NK-92 treated with Interleukin-12 subunit alpha and Interleukin-12 subunit beta, amount 100 ng/mL, for 24 hours (cell line): ENCODE measurements at regions not wholly inside any gene's neighbourhood (a gene's known extent, or its start where the extent isn't known, plus 50 kb on each side); places are given as distances from the start of the nearest gene placed in this dataset.
"Not testable (repeated sequence)": the region's sequence is repeated elsewhere in the genome, so short reads cannot be mapped to it uniquely, and the experiment has no call there.

Experiments
- DNase-seq: peaks from one replicate; lab custom pipeline; 2025; lab: John Stamatoyannopoulos, UW

GRCh38 chrX:38940547-38940946 lies 139.3 kb downstream of the MID1IP1 start:
- no peak for DNase-seq

GRCh38 chrX:38941675-38942074 lies 140.4 kb downstream of the MID1IP1 start:
- DNase-seq, result no peak

GRCh38 chrX:38943120-38943519 lies 141.9 kb downstream of the MID1IP1 start:
- DNase-seq, result no peak

GRCh38 chrX:38948046-38948445 lies 146.8 kb downstream of the MID1IP1 start:
- no peak for DNase-seq

DNA sequence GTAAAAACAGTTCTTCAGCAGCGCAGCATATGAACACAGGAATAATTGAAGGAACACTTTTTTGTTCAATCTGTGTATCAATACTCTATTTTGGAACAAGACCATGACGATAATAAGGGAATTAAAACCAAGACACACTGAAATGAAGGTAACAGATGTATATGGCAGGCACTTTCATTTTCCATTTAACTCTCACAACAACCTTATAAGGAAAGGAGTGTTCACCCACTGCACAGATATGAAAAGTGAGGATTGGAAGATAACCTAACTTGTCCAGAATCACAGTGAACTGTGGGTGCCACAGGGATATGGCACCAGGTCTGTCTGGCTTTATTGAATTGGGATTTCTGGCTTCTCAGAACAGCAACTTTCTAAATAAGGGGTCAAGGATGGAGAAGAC lies 153.3 kb downstream of the MID1IP1 start:
- no peak for DNase-seq

GRCh38 chrX:38959736-38960135 lies 158.5 kb downstream of the MID1IP1 start:
- DNase-seq, result no peak

DNA sequence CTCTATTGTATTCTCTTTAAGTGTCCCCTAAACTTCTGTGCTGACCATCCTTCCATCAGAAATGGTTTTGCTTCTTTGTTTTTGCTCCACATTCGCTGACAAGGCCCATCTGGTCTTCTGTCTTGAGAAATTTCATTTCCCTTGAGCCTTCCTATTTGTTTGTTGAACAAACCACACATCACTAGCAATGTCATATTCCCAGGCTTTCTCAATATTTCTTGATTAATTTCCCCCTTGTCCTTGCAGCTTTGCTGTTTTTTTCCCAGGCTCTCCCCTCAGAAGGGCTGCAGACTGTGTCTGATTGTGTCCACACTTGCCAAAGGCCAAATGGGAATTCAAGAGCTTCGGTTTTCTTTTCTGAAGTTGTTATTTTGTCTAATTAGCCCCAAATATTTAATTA lies 158.9 kb downstream of the MID1IP1 start:
- DNase-seq, result no peak

DNA sequence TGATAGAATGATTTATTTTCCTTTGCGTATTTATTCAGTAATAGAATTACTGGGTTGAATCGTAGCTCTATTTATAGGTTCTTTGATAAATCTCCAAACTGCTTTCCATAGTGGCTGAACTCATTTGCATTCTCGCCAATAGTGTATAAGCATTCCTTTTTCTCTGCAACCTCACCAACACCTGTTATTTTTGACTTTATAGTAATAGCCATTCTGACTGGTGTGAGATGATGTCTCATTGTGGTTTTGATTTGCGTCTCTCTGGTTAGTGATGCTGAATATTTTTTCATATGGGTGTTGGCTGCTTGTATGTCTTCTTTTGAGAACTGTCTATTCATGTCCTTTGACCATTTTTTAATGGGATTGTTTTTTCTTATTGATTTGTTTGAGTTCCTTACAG lies 160.7 kb downstream of the MID1IP1 start:
- no peak for DNase-seq

GRCh38 chrX:38963244-38963643 lies 162.0 kb downstream of the MID1IP1 start:
- not testable (repeated sequence) for DNase-seq

DNA sequence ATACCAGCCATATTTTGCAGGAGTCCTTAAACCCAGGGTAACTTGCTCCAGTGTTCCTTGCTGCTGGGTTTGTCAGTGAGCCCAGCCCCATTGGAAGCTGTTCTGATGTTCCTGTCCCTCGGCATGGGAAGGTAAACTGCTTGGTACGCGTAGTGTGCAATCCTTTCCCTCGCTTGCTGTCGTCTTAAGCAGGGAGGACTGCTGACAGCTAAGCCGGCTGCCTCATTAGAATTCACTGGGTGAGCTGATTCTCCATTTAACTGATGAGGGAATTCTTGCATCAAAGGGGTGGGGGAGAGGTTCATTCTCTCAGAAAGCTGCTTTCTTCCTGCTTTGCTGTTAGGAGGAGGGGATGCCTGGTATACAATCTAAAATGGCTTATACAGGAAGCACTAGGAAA lies 164.6 kb downstream of the MID1IP1 start:
- no peak for DNase-seq

DNA sequence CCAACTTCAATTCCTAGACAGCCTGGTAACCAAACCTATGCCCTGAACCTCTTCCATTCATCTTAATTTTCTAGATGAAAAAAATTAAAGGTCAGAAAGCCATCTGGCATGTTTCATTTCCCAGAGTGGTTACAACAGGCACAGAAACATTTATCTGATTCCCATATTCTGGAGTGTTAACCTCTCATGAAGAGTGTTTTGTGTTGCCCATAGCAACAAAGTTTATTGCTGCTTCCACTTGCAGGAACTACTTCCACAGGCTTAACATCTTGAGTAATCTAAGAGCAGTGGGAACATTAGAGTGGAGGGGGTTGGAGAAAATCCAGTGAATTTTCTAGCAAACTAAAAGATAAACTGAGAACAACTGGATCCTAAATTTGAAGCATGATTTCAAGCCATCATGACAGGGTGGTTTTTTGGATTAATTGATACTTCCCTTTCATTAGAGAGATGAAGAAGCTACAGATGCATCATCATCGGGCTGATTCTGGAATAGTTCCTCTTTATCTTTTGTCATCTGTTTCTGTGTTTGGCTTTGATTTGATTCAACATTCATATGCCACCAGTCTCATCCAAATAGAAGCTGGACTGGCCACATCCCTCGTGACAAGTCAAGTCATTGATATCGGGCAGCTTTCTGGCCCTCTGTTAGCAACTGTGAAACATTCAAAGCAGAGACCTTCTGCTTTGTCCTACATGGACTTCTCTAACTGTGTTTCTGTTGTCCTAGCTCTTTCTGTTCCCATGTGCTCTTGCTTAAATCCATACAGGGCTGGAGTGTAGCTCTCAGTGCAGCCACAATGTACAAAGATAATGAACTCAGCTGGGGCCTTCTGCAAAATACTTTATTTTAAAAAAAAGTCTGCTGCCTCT lies 167.3 kb downstream of the MID1IP1 start:
- no peak for DNase-seq

- DNase-seq, result no peak
Measured at GRCh38 chrX:38970074-38970473, 168.8 kb downstream of the MID1IP1 start.

GRCh38 chrX:38970845-38971244 lies 169.6 kb downstream of the MID1IP1 start:
- no peak for DNase-seq

- no peak for DNase-seq
Measured at GRCh38 chrX:38973322-38973721, 172.1 kb downstream of the MID1IP1 start.

- no peak for DNase-seq
Measured at GRCh38 chrX:38974542-38974941, 173.3 kb downstream of the MID1IP1 start.

GRCh38 chrX:38975368-38975942 lies 174.2 kb downstream of the MID1IP1 start:
- DNase-seq, result no peak

- no peak for DNase-seq
Measured at GRCh38 chrX:38982370-38982769, 181.1 kb downstream of the MID1IP1 start.

DNA sequence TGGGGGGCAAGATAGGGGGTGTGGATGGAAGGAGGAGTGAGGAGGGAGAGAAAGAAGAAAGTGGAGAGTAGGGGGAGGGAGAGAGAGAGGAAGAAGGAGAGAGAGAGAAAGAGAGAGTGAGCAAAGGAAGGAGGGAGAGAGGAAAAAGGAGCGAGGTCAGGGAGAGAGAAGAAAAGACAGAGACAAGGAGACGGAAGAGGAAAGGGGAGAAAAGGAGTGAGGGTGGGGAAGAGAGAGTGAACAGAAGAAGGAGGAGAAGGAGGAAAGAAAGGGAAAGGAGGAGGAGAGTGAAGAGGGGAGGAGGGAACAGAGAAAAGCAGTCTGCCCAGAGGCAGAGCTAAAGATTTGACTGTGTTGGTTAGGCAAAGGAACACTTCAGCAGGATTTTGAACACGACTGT lies 181.6 kb downstream of the MID1IP1 start:
- DNase-seq, result no peak

- DNase-seq, result no peak
Measured at GRCh38 chrX:38985375-38985774, 184.1 kb downstream of the MID1IP1 start.

- no peak for DNase-seq
Measured at GRCh38 chrX:38985945-38986344, 184.7 kb downstream of the MID1IP1 start.

- DNase-seq, result no peak
Measured at GRCh38 chrX:38986586-38986985, 185.3 kb downstream of the MID1IP1 start.

DNA sequence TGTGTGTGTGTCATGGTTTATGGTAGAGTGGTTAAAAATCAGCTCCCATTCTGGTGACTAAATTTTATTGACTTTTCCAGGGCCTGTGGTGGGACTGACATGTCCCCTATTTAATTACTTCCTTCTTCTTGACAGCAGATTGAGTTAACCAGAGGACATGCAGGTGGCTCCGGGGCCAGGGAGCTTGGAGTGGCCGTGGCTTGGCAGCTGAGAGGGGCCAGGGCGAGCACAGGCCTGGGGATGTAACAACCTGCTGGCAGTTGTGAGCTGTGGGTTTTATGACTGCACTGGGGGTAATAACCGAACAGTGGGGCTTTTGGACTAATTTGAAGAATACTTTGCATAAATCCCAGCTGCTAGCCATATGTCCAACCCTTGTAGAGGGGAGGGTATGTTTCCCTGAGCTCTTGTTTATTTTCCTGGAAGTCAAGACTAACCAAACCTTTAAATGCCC lies 186.0 kb downstream of the MID1IP1 start:
- no peak for DNase-seq

- no peak for DNase-seq
Measured at GRCh38 chrX:38988301-38988700, 187.0 kb downstream of the MID1IP1 start.

DNA sequence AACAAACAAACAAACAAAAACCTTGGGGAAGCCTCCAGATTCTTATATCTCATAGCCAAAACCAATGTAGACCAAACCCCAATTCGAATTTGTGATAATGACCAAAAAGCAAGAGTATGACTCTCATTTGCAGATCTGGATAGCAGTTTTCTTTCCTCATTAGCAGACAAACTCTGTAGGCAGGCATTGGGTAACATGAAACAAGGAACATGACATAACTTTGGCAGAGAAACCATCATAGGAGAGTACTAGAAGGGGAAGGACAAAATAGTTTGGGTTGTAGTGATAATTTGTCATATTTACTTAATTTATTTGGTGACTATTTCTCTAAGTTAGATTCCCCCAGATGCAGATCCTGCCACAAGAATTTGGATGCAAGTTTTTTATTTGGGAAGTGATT lies 187.8 kb downstream of the MID1IP1 start:
- DNase-seq, result no peak
